ENCODE measurements at regions not wholly inside any gene's neighbourhood (a gene's known extent, or its start where the extent isn't known, plus 50 kb on each side); places are given as distances from the start of the nearest gene placed in this dataset.

GRCh38 chr10:108000365-108000764 lies 835.9 kb upstream of the SORCS1 start:
- no peaks in the 10 kb centered on the region for H3K9me2 ChIP-seq (replicated peaks; ENCODE audit: low read depth, low read length)
- H3K4me2 ChIP-seq (ENCODE audit: low read depth, low read length, poor library complexity, severe bottlenecking): no peak overlapping the region
- H3K27me3 ChIP-seq (ENCODE audit: insufficient read depth, low read length, poor library complexity, severe bottlenecking): no peaks in the 10 kb centered on the region
- H3F3A ChIP-seq (ENCODE audit: low read depth): no peaks in the 10 kb centered on the region
- no peak overlapping the region for H3K4me3 ChIP-seq (ENCODE audit: low read length, poor library complexity, severe bottlenecking)
- H2AFZ ChIP-seq (ENCODE audit: low read length): no peak overlapping the region
- TF ChIP-seq EZH2phosphoT487 (IDR thresholded peaks at IDR 0.05; ENCODE audit: borderline replicate concordance): no peak
- no peak for TF ChIP-seq CTCF (conservative IDR thresholded peaks at IDR 0.05; ENCODE audit: low read length)
- H3K9ac ChIP-seq (ENCODE audit: low read depth, low read length, poor library complexity, severe bottlenecking): no peak overlapping the region
- no peaks in the 10 kb centered on the region for H3K4me1 ChIP-seq (ENCODE audit: insufficient read depth, low read length, poor library complexity, severe bottlenecking)
- H3K9me3 ChIP-seq (ENCODE audit: insufficient read depth, low read depth, low read length): no peaks in the 10 kb centered on the region
- H4K20me1 ChIP-seq (ENCODE audit: insufficient read depth, low read length, poor library complexity, severe bottlenecking): no peaks in the 10 kb centered on the region
- no peaks in the 10 kb centered on the region for H3K36me3 ChIP-seq (ENCODE audit: insufficient read depth, low read length)
- no peaks in the 10 kb centered on the region for H3K79me2 ChIP-seq (ENCODE audit: insufficient read depth, low read length)

- Histone ChIP-seq H3K79me2 (ENCODE audit: insufficient read depth, low read length) (no peaks in the 10 kb centered on the region), H3K9me3 (ENCODE audit: insufficient read depth, low read depth, low read length) (no peaks in the 10 kb centered on the region), H3K4me1 (ENCODE audit: insufficient read depth, low read length, poor library complexity, severe bottlenecking) (no peaks in the 10 kb centered on the region), H3K4me3 (ENCODE audit: low read length, poor library complexity, severe bottlenecking) (no peak overlapping the region), H3K4me2 (ENCODE audit: low read depth, low read length, poor library complexity, severe bottlenecking) (no peak overlapping the region), H4K20me1 (ENCODE audit: insufficient read depth, low read length, poor library complexity, severe bottlenecking) (no peaks in the 10 kb centered on the region), H3K9ac (ENCODE audit: low read depth, low read length, poor library complexity, severe bottlenecking) (no peak overlapping the region), H2AFZ (ENCODE audit: low read length) (no peak overlapping the region), H3K27me3 (ENCODE audit: insufficient read depth, low read length, poor library complexity, severe bottlenecking) (no peaks in the 10 kb centered on the region), H3K36me3 (ENCODE audit: insufficient read depth, low read length) (no peaks in the 10 kb centered on the region), H3K9me2 (replicated peaks; ENCODE audit: low read depth, low read length) (no peaks in the 10 kb centered on the region), H3F3A (ENCODE audit: low read depth) (no peaks in the 10 kb centered on the region)
- TF ChIP-seq CTCF (conservative IDR thresholded peaks at IDR 0.05; ENCODE audit: low read length) (no peak), EZH2phosphoT487 (IDR thresholded peaks at IDR 0.05; ENCODE audit: borderline replicate concordance) (no peak)
These were observed 830.2 kb upstream of the SORCS1 start for GRCh38 chr10:107994621-107995270.

- Histone ChIP-seq H3K9ac (ENCODE audit: low read depth, low read length, poor library complexity, severe bottlenecking) (no peak overlapping the region), H3K4me1 (ENCODE audit: insufficient read depth, low read length, poor library complexity, severe bottlenecking) (no peaks in the 10 kb centered on the region), H3K9me2 (replicated peaks; ENCODE audit: low read depth, low read length) (no peaks in the 10 kb centered on the region), H4K20me1 (ENCODE audit: insufficient read depth, low read length, poor library complexity, severe bottlenecking) (no peaks in the 10 kb centered on the region), H3F3A (ENCODE audit: low read depth) (no peaks in the 10 kb centered on the region), H3K79me2 (ENCODE audit: insufficient read depth, low read length) (no peaks in the 10 kb centered on the region), H2AFZ (ENCODE audit: low read length) (no peak overlapping the region), H3K36me3 (ENCODE audit: insufficient read depth, low read length) (no peaks in the 10 kb centered on the region), H3K9me3 (ENCODE audit: insufficient read depth, low read depth, low read length) (no peaks in the 10 kb centered on the region), H3K27me3 (ENCODE audit: insufficient read depth, low read length, poor library complexity, severe bottlenecking) (no peaks in the 10 kb centered on the region), H3K4me3 (ENCODE audit: low read length, poor library complexity, severe bottlenecking) (no peak overlapping the region), H3K4me2 (ENCODE audit: low read depth, low read length, poor library complexity, severe bottlenecking) (no peak overlapping the region)
- TF ChIP-seq CTCF (conservative IDR thresholded peaks at IDR 0.05; ENCODE audit: low read length) (no peak), EZH2phosphoT487 (IDR thresholded peaks at IDR 0.05; ENCODE audit: borderline replicate concordance) (no peak)
These were observed 822.1 kb upstream of the SORCS1 start for GRCh38 chr10:107986571-107986970.

All from Loucy (cell line).